ENCODE measurements at regions not wholly inside any gene's neighbourhood (a gene's known extent, or its start where the extent isn't known, plus 50 kb on each side); places are given as distances from the start of the nearest gene placed in this dataset.

GRCh38 chr5:33035851-33036527, 324.9 kb downstream of the NPR3 start:
- Histone ChIP-seq H3K4me2 (ENCODE audit: low read depth, low read length) (no peak overlapping the region), H3K4me3 (replicated peaks in 1 of 3; ENCODE audit: insufficient read depth in 1 of 3, low read depth in 2 of 3, low read length in 3 of 3) (no peak overlapping the region), H3K27me3 (ENCODE audit: control insufficient read depth in 1 of 2, insufficient read depth in 2 of 2, low read length in 2 of 2) (no peaks in the 10 kb centered on the region), H3K27ac (ENCODE audit: extremely low read length, insufficient read depth, low read length) (no peak overlapping the region), H3K4me1 (ENCODE audit: insufficient read depth, low read length) (0 out of 2 replicates have a peak, but pooled peaks cover 8% of the 10 kb centered on the region), H2AFZ (ENCODE audit: low read length) (no peak overlapping the region), H3K9me3 (ENCODE audit: low read length) (peaks cover 5% of the 10 kb centered on the region; the same call in 1 of the 2 replicates), H4K20me1 (ENCODE audit: insufficient read depth, low read length) (no peaks in the 10 kb centered on the region), H3K36me3 (replicated peaks in 1 of 2; ENCODE audit: control insufficient read depth in 1 of 2, insufficient read depth in 2 of 2, low read length in 2 of 2) (no peaks in the 10 kb centered on the region), H3K9ac (ENCODE audit: insufficient read depth, low read depth, low read length) (no peak overlapping the region), H3K79me2 (ENCODE audit: insufficient read depth, low read length) (no peaks in the 10 kb centered on the region)
- WGBS (ENCODE audit: low lambda C conversion rate): 81% methylated on average over 3 of the region's 3 CpGs
- DNase-seq (ENCODE audit: low spot score) (no peak), FAIRE-seq (no peak), ATAC-seq (no peak)
- intact Hi-C loops (cut with micrococcal nuclease; ENCODE audit: unreplicated experiment) (no loop called here), in situ Hi-C loops (cut with HindIII; ENCODE audit: extremely low pct_ligation_motif_present, low pct_unique_long_range_greater_than_20kb) (no loop called here)
- CTCF ChIA-PET (ENCODE audit: low intra/inter-chr PET ratio, low total read pairs): no interaction called here
- TF ChIP-seq NR2F2 (IDR thresholded peaks at IDR 0.05; ENCODE audit: borderline replicate concordance, low read depth): no peak
- no peak for TF ChIP-seq ARID2 (CRISPR knock-in tag; IDR thresholded peaks at IDR 0.05; ENCODE audit: borderline replicate concordance)
- TF ChIP-seq, protein P1, sequence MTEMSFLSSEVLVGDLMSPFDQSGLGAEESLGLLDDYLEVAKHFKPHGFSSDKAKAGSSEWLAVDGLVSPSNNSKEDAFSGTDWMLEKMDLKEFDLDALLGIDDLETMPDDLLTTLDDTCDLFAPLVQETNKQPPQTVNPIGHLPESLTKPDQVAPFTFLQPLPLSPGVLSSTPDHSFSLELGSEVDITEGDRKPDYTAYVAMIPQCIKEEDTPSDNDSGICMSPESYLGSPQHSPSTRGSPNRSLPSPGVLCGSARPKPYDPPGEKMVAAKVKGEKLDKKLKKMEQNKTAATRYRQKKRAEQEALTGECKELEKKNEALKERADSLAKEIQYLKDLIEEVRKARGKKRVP (CRISPR knock-in tag; IDR thresholded peaks at IDR 0.05): no peak
- no peak for TF ChIP-seq GATAD1 (CRISPR knock-in tag; IDR thresholded peaks at IDR 0.05)
- TF ChIP-seq ZFY (CRISPR knock-in tag; IDR thresholded peaks at IDR 0.05): no peak
- TF ChIP-seq NFYC (CRISPR knock-in tag; IDR thresholded peaks at IDR 0.05): no peak
- TF ChIP-seq SCMH1 (CRISPR knock-in tag; IDR thresholded peaks at IDR 0.05; ENCODE audit: borderline replicate concordance): no peak
- no peak for TF ChIP-seq SOX13 (IDR thresholded peaks at IDR 0.05)
- no peak for TF ChIP-seq SOX13 (CRISPR knock-in tag; conservative IDR thresholded peaks at IDR 0.05 in 1 of 2, IDR thresholded peaks at IDR 0.05 in 1 of 2)
- TF ChIP-seq BORCS8-MEF2B (CRISPR knock-in tag; IDR thresholded peaks at IDR 0.05): no peak
- no peak for TF ChIP-seq KMT2B (CRISPR knock-in tag; IDR thresholded peaks at IDR 0.05)
- POLR2A ChIA-PET: no interaction called here
- no TSS peak for BruUV-seq (replicated peaks)
